Iris pigment epithelial cell (primary cell): ENCODE measurements at regions not wholly inside any gene's neighbourhood (a gene's known extent, or its start where the extent isn't known, plus 50 kb on each side); places are given as distances from the start of the nearest gene placed in this dataset.
A peak's percentile ranks its signal among the peaks of the same experiment; 100 is the strongest.

Experiments
- DNase-seq: peaks from one replicate; pipeline ENCODE4 v3.0.0-alpha.2; 2011; ENCODE audit warnings: low read depth

- DNase-seq: no peak
These were observed 95.7 kb upstream of the DOCK10 start for GRCh38 chr2:225137971-225138370.

- no peak for DNase-seq
These were observed 94.3 kb upstream of the DOCK10 start for GRCh38 chr2:225136552-225136951.

GRCh38 chr2:225131898-225132297, 89.6 kb upstream of the DOCK10 start:
- no peak for DNase-seq

GRCh38 chr2:225130093-225130492, 87.8 kb upstream of the DOCK10 start:
- DNase-seq: no peak

- DNase-seq: no peak
These were observed 82.2 kb upstream of the DOCK10 start for GRCh38 chr2:225124311-225125017.

- DNase-seq: peak; percentile 32
These were observed 80.6 kb upstream of the DOCK10 start for GRCh38 chr2:225122583-225123486.

- DNase-seq: no peak
These were observed 79.7 kb upstream of the DOCK10 start for GRCh38 chr2:225122007-225122406.

GRCh38 chr2:225120186-225120585, 77.9 kb upstream of the DOCK10 start:
- DNase-seq: no peak

- DNase-seq: no peak
These were observed 74.9 kb upstream of the DOCK10 start for GRCh38 chr2:225117051-225117716.

- no peak for DNase-seq
These were observed 72.6 kb upstream of the DOCK10 start for GRCh38 chr2:225114786-225115323.

GRCh38 chr2:225113371-225114015, 71.2 kb upstream of the DOCK10 start:
- no peak for DNase-seq

- no peak for DNase-seq
These were observed 70.3 kb upstream of the DOCK10 start for GRCh38 chr2:225112362-225113126.

GRCh38 chr2:225108805-225109204, 66.5 kb upstream of the DOCK10 start:
- no peak for DNase-seq

- peak; percentile 59 for DNase-seq
These were observed 62.7 kb upstream of the DOCK10 start for GRCh38 chr2:225104971-225105370.

- DNase-seq: no peak
These were observed 62.1 kb upstream of the DOCK10 start for GRCh38 chr2:225104321-225104720.

- peak; percentile 81 for DNase-seq
These were observed 61.5 kb upstream of the DOCK10 start for GRCh38 chr2:225103737-225104141.

GRCh38 chr2:225100856-225101294, 58.6 kb upstream of the DOCK10 start:
- DNase-seq: peak; percentile 95

- DNase-seq: peak; percentile 65
These were observed 58.0 kb upstream of the DOCK10 start for GRCh38 chr2:225100269-225100668.

- DNase-seq: no peak
These were observed 54.8 kb upstream of the DOCK10 start for GRCh38 chr2:225097035-225097434.
